ENCODE measurements at regions not wholly inside any gene's neighbourhood (a gene's known extent, or its start where the extent isn't known, plus 50 kb on each side); places are given as distances from the start of the nearest gene placed in this dataset.
"Not testable (repeated sequence)": the region's sequence is repeated elsewhere in the genome, so short reads cannot be mapped to it uniquely, and the experiment has no call there.

GRCh38 chr7:115635876-115636275 is 394.7 kb downstream of the TFEC start:
- no peak for DNase-seq

- no peak for DNase-seq
Measured at GRCh38 chr7:115635376-115635775, 395.2 kb downstream of the TFEC start.

- DNase-seq = no peak
Measured at GRCh38 chr7:115634633-115635032, 395.9 kb downstream of the TFEC start.

GRCh38 chr7:115632636-115633035 is 397.9 kb downstream of the TFEC start:
- DNase-seq = no peak

- DNase-seq = no peak
Measured at GRCh38 chr7:115631782-115632181, 398.8 kb downstream of the TFEC start.

GRCh38 chr7:115630049-115630448 is 400.5 kb downstream of the TFEC start:
- no peak for DNase-seq

GRCh38 chr7:115618676-115619075 is 411.9 kb downstream of the TFEC start:
- DNase-seq = no peak

GRCh38 chr7:115613836-115614235 is 416.7 kb downstream of the TFEC start:
- no peak for DNase-seq

- DNase-seq = no peak
Measured at GRCh38 chr7:115603416-115603815, 427.1 kb downstream of the TFEC start.

GRCh38 chr7:115600207-115600606 is 430.4 kb downstream of the TFEC start:
- DNase-seq = no peak

- DNase-seq = not testable (repeated sequence)
Measured at GRCh38 chr7:115599184-115599583, 431.4 kb downstream of the TFEC start.

GRCh38 chr7:115597220-115597619 is 433.3 kb downstream of the TFEC start:
- DNase-seq = not testable (repeated sequence)

- no peak for DNase-seq
Measured at GRCh38 chr7:115593111-115593510, 437.5 kb downstream of the TFEC start.

- no peak for DNase-seq
Measured at GRCh38 chr7:115585015-115585718, 445.4 kb downstream of the TFEC start.

GRCh38 chr7:115582956-115583355 is 447.6 kb downstream of the TFEC start:
- no peak for DNase-seq

GRCh38 chr7:115578576-115578975 is 452.0 kb downstream of the TFEC start:
- no peak for DNase-seq

GRCh38 chr7:115574681-115575291 is 455.8 kb downstream of the TFEC start:
- DNase-seq = no peak

- DNase-seq = no peak
Measured at GRCh38 chr7:115572111-115572510, 458.5 kb downstream of the TFEC start.

- no peak for DNase-seq
Measured at GRCh38 chr7:115561335-115562110, 469.0 kb downstream of the TFEC start.

- no peak for DNase-seq
Measured at GRCh38 chr7:115559877-115560276, 470.7 kb downstream of the TFEC start.

GRCh38 chr7:115558161-115558560 is 472.4 kb downstream of the TFEC start:
- no peak for DNase-seq

- DNase-seq = not testable (repeated sequence)
Measured at GRCh38 chr7:115557296-115557695, 473.3 kb downstream of the TFEC start.

GRCh38 chr7:115552766-115553165 is 477.8 kb downstream of the TFEC start:
- DNase-seq = no peak

GRCh38 chr7:115549910-115550309 is 480.7 kb downstream of the TFEC start:
- DNase-seq = no peak

Data from hematopoietic multipotent progenitor cell treated with erythropoietin and hydrocortisone succinate and interleukin-3 and kit ligand, for 6 days (in vitro differentiated cells).